CD4-positive, alpha-beta T cell treated with Interleukin-2 at 100 ng/mL for 4 hours (primary cell): ENCODE measurements at regions not wholly inside any gene's neighbourhood (a gene's known extent, or its start where the extent isn't known, plus 50 kb on each side); places are given as distances from the start of the nearest gene placed in this dataset.
"Not testable (repeated sequence)": the region's sequence is repeated elsewhere in the genome, so short reads cannot be mapped to it uniquely, and the experiment has no call there.

Experiments
- DNase-seq: peaks from one replicate; pipeline ENCODE4 v3.0.0-alpha.2; 2020; ENCODE audit warnings: low spot score

DNA sequence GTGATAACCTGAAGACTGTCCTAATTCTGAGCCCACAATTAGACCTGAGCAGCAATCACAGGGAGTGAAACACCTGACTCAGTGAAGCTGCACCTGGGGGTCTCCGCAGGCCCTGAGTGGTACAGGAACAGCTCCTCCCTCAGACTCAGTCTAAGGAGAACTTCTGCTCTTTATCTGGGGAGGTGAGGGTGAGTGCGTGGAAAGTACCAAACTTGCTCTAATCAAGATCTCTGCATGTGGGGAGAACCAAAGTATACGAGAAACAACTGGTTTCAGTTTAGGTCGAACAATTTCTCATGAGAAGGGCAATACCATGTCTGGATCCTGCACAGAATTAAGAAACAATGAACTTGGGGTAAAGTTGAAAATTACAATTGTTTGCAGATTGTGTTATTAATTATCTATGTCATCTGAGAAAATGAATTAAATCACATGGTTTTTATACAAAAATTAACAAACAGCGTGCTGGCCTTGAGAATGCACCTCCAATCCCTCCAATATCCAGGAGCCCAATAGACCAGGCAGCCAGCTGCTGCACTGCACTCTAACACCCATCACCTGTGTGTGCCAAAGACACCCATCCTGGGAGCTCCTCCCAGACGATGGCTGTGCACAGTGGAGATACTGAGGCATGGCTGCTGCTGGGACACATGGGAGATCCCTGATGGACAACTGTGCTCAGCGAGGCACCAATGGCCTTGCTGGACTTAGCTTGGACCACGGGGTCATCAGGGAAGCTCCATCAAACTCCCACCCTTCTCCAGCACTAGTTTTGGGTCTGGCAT lies 828.8 kb downstream of the TMEM121 start:
- DNase-seq: not testable (repeated sequence)

DNA sequence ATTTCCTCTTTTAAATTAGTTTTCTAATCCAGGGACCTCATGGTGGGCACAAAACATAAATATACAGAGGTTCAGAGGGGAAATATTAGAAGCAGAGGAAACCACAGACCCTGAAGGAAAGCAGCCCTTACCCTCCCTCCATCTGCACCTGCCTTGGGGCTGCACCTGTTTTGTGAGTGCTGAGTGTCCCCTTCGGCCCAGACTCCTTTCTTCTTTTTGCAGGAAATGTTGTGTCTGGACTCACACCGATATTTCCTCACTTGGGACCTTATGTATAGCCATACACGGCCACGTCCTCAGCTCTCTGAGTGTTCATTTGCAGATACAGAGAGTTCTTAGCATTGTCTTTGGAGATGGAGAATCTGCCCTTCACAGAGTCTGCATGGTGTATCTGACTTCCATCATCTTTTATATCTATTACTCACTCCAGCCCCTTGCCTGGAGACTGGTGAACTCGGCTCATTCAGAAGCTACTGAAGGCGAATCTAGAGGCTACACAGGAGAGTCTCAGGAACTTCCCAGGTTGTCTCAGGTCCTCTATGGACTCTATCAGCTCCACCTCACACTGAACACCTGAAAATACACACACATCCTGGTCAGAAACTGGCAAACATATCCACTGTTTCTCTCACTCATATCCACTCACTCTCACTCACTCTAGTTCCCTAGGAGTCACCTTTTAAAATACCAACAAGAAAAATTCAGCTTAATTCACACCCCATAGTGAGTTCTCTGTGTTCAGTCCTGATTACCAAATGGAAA lies 829.7 kb downstream of the TMEM121 start:
- DNase-seq: not testable (repeated sequence)

DNA sequence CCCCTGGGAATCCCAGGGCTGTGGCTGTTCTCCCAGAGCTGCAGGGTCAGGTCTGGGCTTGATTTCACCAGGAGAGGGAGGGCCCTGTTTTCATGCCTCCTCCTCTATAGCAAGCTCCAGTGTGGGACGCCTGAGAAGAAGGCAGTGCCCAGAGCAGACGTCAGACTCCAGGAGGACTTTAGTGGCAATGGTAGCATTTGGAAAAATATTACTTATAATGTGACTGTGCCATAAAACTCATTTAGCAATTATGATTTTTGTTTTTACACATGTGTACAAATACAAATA lies 830.2 kb downstream of the TMEM121 start:
- DNase-seq: not testable (repeated sequence)

DNA sequence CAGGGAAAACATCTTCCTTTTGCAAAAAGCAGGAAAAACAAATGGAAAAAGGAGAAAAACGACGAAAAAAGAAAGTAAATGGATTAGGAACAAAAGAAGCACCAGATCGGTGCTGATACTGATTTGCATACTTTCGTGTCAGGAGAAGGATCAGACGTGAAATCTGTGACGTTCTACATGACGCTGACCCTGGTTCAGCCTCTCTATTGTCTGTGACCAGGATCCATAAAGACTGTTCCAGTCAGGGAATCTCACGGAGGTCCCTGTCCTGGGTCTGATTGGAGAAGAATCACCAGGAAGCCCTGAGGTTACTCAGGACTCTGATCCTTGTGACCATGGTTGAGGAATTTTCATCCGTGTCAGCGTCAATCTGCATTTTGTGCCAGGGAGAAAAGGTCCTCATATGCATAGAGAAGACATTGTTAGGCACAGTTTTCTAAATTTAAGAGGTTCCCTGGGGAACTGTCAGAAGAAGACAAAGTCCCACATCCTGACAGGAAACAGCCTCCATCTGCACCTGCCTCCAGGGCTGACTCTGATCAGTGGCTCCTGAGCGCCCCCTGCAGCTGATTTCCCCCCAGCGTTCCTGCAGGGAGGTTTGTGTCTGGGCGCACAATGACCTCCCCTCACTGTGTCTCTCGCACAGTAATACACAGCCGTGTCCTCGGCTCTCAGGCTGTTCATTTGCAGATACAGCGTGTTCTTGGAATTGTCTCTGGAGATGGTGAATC lies 832.9 kb downstream of the TMEM121 start:
- peak; percentile 15 for DNase-seq

DNA sequence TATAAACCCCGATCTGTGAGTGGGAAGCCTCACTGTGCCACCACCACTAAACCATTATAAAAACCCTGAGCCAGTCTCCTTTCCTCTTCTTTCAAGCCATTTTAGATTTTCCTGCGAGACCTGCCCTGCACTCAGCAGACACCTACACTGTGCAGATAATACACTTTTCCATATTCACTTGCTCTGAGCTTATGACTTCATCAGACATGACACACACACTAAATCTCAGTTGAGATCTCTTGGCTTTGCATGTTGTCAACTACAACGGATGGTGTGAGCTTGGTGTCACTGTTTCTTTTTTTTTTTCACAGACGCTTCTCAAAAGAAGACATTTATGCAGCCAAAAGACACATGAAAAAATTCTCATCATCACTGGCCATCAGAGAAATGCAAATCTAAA lies 839.0 kb downstream of the TMEM121 start:
- DNase-seq: not testable (repeated sequence)

DNA sequence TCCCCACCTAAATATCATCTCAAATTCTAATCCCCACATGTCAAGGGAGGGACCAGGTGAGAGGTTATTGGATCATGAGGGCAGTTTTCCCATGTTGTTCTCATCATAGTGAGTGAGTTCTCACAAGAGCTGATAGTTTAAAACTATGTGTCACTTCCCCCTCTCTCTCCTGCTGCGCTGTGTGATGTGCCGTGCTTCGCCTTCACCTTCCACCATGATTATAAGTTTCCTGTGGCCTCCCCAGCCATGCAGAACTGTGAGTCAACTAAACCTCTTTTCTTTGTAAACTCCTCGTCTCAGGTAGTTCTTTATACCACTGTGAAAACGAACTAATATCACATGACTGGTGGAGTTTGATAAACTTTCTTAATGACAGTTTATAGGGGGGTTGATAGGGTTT lies 839.5 kb downstream of the TMEM121 start:
- DNase-seq: not testable (repeated sequence)

DNA sequence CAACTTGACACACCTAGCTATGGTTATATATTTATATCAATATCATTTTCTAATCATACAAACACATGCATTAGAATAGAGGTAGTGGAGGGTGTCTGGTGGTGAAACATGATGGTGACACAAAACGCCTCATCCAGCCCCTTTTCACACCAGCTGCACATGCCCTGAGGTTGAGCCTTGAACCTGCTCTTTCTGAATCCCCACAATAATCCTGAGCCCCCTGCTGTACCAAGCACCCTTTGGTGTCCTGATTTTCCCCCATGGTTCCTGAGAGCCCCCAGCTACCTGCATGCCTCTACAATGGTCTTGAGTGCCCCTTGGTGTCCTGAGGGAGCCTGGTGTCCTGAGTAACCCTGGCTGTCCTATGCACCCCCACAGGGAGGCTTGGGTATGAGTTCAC lies 840.6 kb downstream of the TMEM121 start:
- DNase-seq: not testable (repeated sequence)

DNA sequence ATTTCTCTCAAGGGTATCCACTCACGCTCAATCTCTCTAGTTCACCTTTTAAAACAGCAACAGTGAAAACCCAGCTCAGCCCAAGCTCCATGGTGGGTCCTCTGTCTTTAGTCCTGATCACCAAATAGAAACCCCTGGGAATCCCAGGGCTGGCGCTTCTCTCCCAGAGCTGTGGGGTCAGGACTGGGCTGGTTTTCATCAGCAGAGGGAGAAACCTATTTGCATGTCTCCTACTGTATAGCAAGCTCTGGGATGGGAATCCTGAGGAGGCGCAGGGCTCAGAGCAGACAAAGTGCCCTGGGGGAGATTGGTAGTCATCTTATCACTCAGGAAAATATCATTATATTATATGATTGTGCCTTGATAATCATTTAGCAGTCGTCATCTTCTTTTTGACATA lies 843.1 kb downstream of the TMEM121 start:
- DNase-seq: not testable (repeated sequence)

DNA sequence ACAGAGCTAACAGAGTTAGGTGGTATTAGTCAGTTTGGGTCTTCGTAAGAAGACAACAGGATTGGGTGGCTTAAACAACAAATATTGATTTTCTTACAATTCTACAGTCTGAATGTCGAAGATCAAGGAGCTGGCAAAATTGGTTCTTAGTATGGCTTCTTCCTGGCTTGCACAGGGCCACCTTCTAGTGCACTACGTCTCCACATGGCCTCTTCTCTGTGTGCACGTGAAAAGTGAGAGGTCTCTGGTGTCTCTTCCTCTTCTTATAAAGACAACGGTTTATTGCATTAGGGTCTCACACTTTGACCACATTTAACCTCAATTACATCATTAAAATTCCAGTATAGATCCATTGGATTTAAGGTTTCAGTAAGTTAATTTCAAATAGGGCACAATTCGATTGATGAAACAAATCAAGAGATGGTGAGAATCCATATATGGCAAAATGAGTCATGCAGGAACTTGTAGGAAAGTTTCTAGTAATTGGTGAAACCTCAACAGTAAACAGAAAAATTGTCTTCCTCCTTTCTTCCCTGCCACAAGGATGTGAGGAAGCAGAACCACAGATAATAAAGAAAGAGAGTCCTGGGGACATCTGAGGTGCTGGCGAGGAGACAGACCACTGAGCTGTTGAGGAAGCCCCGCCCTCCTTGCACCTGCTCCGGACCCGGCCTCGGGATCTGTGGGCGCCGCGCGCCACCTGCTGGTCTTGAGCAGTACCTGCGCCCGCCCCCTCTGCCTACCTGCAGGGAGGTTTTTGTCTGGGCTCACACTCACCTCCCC lies 846.7 kb downstream of the TMEM121 start:
- peak; percentile 85 for DNase-seq

DNA sequence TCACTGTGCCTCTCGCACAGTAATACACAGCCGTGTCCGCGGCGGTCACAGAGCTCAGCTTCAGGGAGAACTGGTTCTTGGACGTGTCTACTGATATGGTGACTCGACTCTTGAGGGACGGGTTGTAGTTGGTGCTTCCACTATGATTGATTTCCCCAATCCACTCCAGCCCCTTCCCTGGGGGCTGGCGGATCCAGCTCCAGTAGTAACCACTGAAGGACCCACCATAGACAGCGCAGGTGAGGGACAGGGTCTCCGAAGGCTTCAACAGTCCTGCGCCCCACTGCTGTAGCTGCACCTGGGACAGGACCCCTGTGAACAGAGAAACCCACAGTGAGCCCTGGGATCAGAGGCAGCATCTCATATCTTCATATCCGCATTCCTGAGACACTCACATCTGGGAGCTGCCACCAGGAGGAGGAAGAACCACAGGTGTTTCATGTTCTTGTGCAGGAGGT lies 847.3 kb downstream of the TMEM121 start:
- DNase-seq: not testable (repeated sequence)

DNA sequence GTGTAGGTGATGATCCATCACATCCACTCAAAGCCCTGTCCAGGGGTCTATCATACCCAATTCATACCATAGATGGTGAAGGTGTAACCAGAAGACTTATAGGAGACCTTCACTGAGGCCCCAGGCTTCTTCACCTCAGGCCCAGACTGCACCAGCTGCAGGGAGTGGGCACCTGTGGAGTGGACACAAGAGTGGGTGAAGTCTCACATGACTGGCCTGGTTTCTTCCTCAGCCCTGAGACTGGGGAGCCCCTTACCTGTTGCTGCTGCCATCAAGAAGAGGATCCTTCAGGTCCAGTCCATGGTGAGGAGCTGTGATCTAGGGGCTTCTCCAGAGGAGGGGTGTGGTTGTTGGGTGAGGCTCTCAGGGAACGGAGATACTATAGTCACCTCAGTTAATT lies 851.0 kb downstream of the TMEM121 start:
- no peak for DNase-seq

DNA sequence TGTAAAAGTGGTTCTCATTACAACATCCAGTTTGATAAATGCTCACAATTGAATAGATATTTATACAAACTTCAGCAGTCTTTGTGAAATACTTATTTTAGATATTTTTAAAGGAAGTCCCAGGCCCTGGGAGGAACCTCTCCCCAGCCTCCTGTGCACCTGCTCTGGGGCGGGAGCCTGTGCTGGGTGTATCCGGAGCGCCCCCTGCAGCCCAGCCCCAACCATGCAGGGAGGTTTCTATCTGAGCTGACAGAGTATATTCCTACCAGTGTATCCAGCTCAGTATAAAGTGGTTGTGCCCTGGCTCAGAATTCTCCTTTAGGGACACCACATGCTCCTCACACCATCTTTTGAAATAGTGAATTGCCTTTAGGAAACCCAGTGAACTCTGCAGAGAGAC lies 851.8 kb downstream of the TMEM121 start:
- DNase-seq: peak; percentile 40

DNA sequence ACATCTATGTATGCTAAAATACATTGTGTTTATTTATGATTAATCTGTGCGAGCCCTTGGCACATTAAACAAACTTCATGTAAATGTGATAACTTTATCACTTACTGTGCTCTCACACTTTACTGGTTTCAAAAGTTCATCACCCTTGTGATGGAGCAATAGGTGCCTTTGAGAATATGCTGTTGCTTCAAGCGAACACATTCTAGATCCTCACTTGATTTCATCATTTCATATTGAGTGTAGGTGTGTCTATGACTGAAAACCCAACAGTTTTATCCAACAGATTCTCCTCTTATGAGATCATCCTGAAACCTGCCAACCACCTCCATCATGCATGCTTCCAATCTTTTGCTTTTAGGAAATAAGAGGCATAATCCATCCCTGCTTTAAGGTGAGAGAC lies 854.4 kb downstream of the TMEM121 start:
- no peak for DNase-seq

DNA sequence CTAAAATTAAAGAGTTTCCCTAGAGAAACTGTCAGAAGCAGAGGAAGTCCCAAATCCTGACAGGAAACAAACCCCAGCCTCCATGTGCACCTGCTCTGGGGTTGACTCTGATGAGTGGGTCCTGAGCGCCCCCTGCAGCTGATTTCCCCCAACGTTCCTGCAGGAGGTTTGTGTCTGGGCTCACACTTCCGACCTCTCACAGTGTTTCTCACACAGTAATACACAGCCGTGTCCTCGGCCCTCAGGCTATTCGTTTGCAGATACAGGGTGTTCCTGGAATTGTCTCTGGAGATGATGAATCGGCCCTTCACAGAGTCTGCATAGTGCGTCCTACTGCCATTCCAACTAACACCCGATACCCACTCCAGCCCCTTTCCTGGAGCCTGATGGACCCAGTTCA lies 862.8 kb downstream of the TMEM121 start:
- DNase-seq: not testable (repeated sequence)

DNA sequence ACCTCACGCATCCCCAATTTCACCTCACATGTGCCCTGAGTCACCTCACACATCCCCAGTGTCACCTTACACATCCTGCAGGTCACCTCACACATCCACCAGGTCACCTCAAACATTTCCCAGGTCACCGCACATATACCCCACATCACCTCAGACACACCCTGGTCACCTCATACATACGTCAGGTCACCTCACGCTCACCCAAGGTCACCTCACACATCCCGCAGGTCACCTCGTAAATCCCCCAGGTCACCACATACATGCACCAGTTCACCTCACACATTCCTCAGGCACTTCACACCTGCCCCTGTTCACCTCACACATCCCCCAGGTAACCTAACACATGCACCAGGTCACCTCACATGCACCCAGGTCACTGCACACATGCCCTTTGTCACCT lies 864.0 kb downstream of the TMEM121 start:
- no peak for DNase-seq

DNA sequence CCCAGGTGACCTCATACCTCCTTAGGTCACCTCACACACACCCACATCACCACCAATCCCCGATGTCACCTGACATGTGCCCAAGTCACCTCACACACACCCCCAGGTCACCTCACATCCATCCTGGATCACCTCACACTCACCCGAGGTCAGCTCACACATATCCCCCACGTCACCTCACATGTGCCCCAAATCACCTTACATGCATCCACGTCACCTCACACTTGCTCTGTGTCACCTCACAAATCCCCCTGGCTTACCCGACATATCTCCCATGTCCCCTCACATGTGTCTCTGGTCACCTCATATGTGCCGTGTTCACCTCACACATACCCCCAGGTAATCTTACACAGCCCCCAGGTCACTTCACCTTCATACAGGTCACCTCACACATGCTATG lies 864.6 kb downstream of the TMEM121 start:
- DNase-seq: no peak

DNA sequence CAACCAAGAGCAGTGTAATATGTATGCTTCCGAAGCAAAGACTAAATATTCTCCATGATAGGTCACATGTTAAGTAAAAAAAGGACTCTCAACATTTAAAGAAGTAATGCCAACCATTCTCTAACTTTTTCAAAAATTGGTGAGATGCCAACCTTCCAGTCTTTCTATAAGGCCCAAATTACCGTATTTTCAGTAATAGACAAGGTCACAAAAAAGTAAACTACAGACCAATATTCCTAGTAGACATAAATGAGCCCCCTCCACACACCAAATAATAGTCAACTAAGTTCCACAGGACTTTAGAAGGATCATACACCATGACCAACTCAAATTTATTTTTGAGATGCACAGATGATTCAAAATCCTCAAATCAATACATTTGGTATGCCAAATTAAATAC lies 867.4 kb downstream of the TMEM121 start:
- DNase-seq: no peak

DNA sequence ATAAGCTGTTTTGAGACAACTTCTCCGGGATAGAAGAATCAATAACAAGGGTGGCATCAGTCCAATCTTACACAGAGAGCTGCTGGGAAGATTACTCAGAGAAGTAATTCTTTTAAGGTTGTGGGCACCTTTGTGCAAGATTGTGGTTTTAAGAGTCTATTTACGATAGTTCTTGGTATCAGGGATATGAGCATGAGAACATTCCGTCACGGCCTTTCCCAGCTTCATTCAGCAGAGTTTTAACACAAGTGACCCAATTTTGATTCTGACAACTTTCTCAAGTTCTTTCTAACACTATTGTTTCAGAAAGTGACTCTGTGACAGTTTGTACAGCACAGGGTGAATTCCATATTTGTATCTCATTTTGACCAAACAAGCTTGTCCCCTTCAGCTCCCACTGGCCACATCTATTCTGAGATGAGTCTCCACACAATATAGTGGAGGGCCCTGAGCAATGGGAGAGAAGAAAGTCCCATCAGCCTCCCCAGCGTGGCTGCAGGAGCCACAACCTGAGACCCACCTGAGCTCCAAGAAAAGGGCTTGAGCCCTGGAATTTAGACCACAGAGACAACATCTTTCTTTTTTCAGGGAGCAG lies 869.2 kb downstream of the TMEM121 start:
- peak; percentile 67 for DNase-seq

DNA sequence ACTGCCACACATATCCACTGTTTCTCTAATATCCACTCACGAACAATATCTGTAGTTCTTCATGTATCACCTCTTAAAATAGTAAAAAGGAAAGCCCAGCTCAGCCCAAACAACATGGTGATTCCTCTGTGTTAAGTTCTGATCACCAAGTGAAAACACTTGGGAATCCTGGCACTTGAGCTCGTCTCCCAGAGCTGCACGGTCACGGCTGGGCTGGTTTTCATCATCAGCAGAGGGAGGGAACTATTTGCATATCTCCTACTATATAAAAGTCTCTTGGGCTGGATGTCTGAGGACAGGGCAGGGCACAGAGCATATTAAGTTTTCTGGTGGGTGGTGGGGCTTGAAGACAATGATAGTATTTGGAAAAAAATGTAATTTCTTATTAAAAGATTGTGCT lies 870.6 kb downstream of the TMEM121 start:
- DNase-seq: no peak

DNA sequence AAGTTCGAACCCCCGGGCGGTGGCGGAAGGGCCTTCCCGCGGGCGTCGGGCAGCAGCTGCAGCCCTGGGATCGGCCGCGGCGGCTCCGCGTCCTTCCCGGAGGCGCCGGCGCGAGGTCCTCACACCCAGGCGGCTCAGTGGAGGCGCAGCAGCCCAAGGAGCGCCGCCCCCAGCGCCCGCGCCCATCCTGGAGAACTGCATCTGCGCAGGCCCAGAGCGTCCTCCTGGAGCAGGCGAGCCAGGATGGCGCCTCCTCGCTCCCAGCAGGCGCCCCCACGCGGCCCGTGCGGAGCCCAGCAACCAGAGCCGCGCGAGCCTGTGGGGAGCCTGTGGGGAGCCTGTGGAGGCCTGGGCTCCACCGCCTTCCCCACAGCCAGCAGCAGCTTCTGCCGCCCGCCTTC lies 872.5 kb downstream of the TMEM121 start:
- peak; percentile 55 for DNase-seq

DNA sequence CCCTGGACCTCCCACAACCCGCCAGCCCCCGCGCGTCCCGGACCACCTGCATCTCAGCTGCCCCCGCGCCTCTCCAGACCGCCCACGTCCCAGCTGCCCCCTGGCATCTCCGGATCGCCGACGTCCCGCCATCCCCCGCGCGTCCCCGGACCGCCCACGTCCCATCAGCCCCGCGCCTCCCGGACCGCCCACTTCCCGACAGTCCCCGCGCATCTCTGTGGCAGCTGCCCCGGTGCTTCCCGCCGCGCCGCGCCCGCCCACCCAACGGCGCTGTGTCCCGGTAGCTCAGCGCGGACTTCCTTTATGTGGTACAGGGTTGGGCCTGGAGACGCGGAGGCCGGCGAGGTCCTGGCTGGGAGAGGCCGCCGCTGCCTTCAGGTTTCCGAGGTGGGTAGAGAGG lies 874.9 kb downstream of the TMEM121 start:
- DNase-seq: not testable (repeated sequence)

DNA sequence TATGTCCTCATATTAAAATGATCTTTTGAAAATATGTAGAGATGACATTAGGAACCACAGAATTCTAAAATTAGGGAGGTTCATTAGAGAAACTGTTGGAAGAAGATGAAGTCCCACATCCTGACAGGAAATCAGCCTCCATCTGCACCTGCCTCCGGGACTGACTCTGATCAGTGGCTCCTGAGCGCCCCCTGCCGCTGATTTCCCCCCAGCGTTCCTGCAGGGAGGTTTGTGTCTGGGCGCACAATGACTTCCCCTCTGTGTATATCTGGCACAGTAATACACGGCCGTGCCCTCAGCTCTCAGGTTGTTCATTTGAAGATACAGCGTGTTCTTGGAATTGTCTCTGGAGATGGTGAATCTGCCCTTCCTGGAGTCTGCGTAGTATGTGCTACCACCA lies 883.8 kb downstream of the TMEM121 start:
- peak; percentile 50 for DNase-seq
